GM19463 (cell line): ENCODE measurements at regions not wholly inside any gene's neighbourhood (a gene's known extent, or its start where the extent isn't known, plus 50 kb on each side); places are given as distances from the start of the nearest gene placed in this dataset.

ENCODE experiments used
- ATAC-seq: cut with Tn5 transposase; IDR thresholded peaks from one replicate; pipeline ENCODE4 v1.9.1; 2021; ENCODE audit warnings: mild to moderate bottlenecking, moderate library complexity; ENCODE audit not compliant: unreplicated experiment

- ATAC-seq: no peak
Observed at GRCh38 chr5:142385194-142385593, 60.4 kb upstream of the SPRY4 start.

- ATAC-seq: no peak
Observed at GRCh38 chr5:142384014-142384413, 59.2 kb upstream of the SPRY4 start.

- ATAC-seq: no peak
Observed at GRCh38 chr5:142382186-142382585, 57.4 kb upstream of the SPRY4 start.

- ATAC-seq: no peak
Observed at GRCh38 chr5:142378737-142379634, 54.2 kb upstream of the SPRY4 start.

GRCh38 chr5:142375944-142376411, 51.2 kb upstream of the SPRY4 start:
- no peak for ATAC-seq
